K562 (cell line): ENCODE measurements at regions not wholly inside any gene's neighbourhood (a gene's known extent, or its start where the extent isn't known, plus 50 kb on each side); places are given as distances from the start of the nearest gene placed in this dataset.

Experiments
- ATAC-seq: fragments of 200-7000 bp; cut with Tn5 transposase; 3 replicates; pipeline ENCODE4 v1.9.1; 2020; ENCODE audit warnings: moderate library complexity
- BruUV-seq: library from RNA; stranded (reverse); fragments of 400-500 nt; replicated peaks from 2 replicates; lab custom pipeline; 2021; lab: Mats Ljungman, UMichigan
- CTCF ChIA-PET: fragments of 300-600 bp; formaldehyde crosslinking; extraction: SDS; loops from one replicate; lab custom pipeline; 2021; ENCODE audit warnings: low intra/inter-chr PET ratio; lab: Yijun Ruan, JAX
- POLR2A ChIA-PET: fragments of 300-600, 350-650 bp; sonication (Branson Sonifier 250); formaldehyde crosslinking; extraction: SDS; loops from one replicate; lab custom pipeline; 2021; ENCODE audit warnings: antibody characterized with exemption, inconsistent platforms; lab: Yijun Ruan, JAX
- DNase-seq, 4 experiments: peaks; one replicate each; pipeline versions ENCODE4 v3.0.0 to v3.0.0-alpha.2; 2011 to 2018; ENCODE audit warnings: low spot score in 3 of 4, mixed read lengths in 3 of 4; ENCODE audit errors: extremely low read depth in 1 of 4
- FAIRE-seq: peaks from 2 replicates; lab custom pipeline; 2011; peaks lifted over from hg19 to GRCh38; lab: Jason Lieb, UNC
- H2AFZ ChIP-seq: 2 replicates; pipeline ENCODE4 v1.6.0; 2011; ENCODE audit warnings: low read depth, low read length, control low read depth, inconsistent platforms
- H3K27ac ChIP-seq: fragments of 200-600 bp; 3 replicates; pipeline ENCODE4 v1.8.0; 2011; ENCODE audit warnings: low read depth, mild to moderate bottlenecking, control low read depth, inconsistent platforms, low read length, moderate library complexity, mixed read lengths; ENCODE audit errors: extremely low read depth
- H3K27me3 ChIP-seq, 2 experiments: fragments of 300-600 bp in 1 of 2; 2 replicates in 1 of 2; 3 replicates in 1 of 2; pipeline versions ENCODE4 v1.6.0 to v1.8.0; 2011; ENCODE audit warnings: inconsistent platforms in 2 of 2, low read length in 2 of 2, mild to moderate bottlenecking in 1 of 2, mixed read lengths in 1 of 2, moderate library complexity in 1 of 2; ENCODE audit not compliant: control insufficient read depth in 2 of 2, insufficient read depth in 2 of 2
- H3K36me3 ChIP-seq: fragments of 300-600 bp; 3 replicates; pipeline ENCODE4 v1.8.0; 2011; ENCODE audit warnings: mild to moderate bottlenecking, low read length, inconsistent platforms; ENCODE audit not compliant: control insufficient read depth, insufficient read depth
- H3K4me1 ChIP-seq, 2 experiments: fragments of 200-600 bp in 1 of 2; replicated peaks in 1 of 2; 2 replicates in 1 of 2; 3 replicates in 1 of 2; pipeline versions ENCODE4 v1.5.1 to v1.8.0; 2011; ENCODE audit warnings: inconsistent platforms in 2 of 2, low read length in 2 of 2, mild to moderate bottlenecking in 1 of 2, mixed read lengths in 1 of 2, moderate library complexity in 1 of 2; ENCODE audit not compliant: control insufficient read depth in 2 of 2, insufficient read depth in 2 of 2
- H3K4me2 ChIP-seq: 2 replicates; pipeline ENCODE4 v1.6.1; 2011; ENCODE audit warnings: low read length, control low read depth, inconsistent platforms, mixed read lengths; ENCODE audit not compliant: insufficient read depth
- H3K4me3 ChIP-seq: fragments of 200-600 bp; sonication (generic), shearing (Covaris generic); 2 replicates; pipeline ENCODE4 v1.5.1; 2016; ENCODE audit warnings: control low read depth, inconsistent platforms
- H3K79me2 ChIP-seq: fragments of 200-600 bp; 3 replicates; pipeline ENCODE4 v1.8.0; 2011; ENCODE audit warnings: low read length, inconsistent platforms; ENCODE audit not compliant: control insufficient read depth, insufficient read depth
- H3K9ac ChIP-seq, 2 experiments: 2 replicates each; pipeline versions ENCODE4 v1.6.0 to v1.6.1; 2011; ENCODE audit warnings: low read depth in 2 of 2, low read length in 2 of 2, control low read depth in 1 of 2, inconsistent platforms in 1 of 2, mild to moderate bottlenecking in 1 of 2, mixed read lengths in 1 of 2; ENCODE audit not compliant: insufficient read depth in 1 of 2
- H3K9me1 ChIP-seq: one replicate; pipeline ENCODE4 v1.6.0; 2011; ENCODE audit warnings: inconsistent platforms, mild to moderate bottlenecking, low read length, moderate library complexity; ENCODE audit not compliant: control insufficient read depth, insufficient read depth
- H3K9me3 ChIP-seq: replicated peaks from 2 replicates; pipeline ENCODE4 v1.5.1; 2011; ENCODE audit warnings: low read depth, low read length, inconsistent platforms; ENCODE audit not compliant: control insufficient read depth, insufficient read depth
- H4K20me1 ChIP-seq: replicated peaks from 2 replicates; pipeline ENCODE4 v1.6.1; 2011; ENCODE audit warnings: low read length, inconsistent platforms, mixed read lengths; ENCODE audit not compliant: control insufficient read depth, insufficient read depth
- SMARCA5 ChIP-seq: fragments of 450-650 bp; IDR thresholded peaks from 2 replicates; pipeline ENCODE4 v1.6.1; 2016
- YY1 ChIP-seq, 3 experiments: IDR thresholded peaks; 2 replicates each; pipeline ENCODE4 v1.6.1; 2011; ENCODE audit warnings: low read length in 2 of 3, mild to moderate bottlenecking in 2 of 3, moderate library complexity in 2 of 3, borderline replicate concordance in 1 of 3, control low read depth in 1 of 3, low read depth in 1 of 3; ENCODE audit not compliant: insufficient read depth in 3 of 3, insufficient replicate concordance in 2 of 3, control insufficient read depth in 1 of 3, insufficient read length in 1 of 3; ENCODE audit errors: extremely low read depth in 1 of 3
- ZNF324 ChIP-seq: fragments of 250-450 bp; sonication (Bioruptor Pico); IDR thresholded peaks from 2 replicates; pipeline ENCODE4 v1.4.0; 2020; ENCODE audit warnings: mild to moderate bottlenecking
- WGBS: fragments of 100-300 bp; shearing (Covaris generic); methylation state at CpG from one replicate; pipeline ENCODE4 v1.1.6; 2016; ENCODE audit warnings: low coverage, mixed read lengths; ENCODE audit not compliant: insufficient coverage; ENCODE audit errors: missing lambda C conversion rate; 5-methylcytosine and 5-hydroxymethylcytosine counted together
- in situ Hi-C: fragments of 300-500 bp; cut with MboI; formaldehyde crosslinking; loops from 4 replicates; pipeline ENCODE4 v1.15.0; 2018; ENCODE audit warnings: inconsistent platforms, mixed read lengths
- intact Hi-C: fragments of 100-400 bp; cut with micrococcal nuclease; formaldehyde crosslinking; loops from 2 replicates; pipeline ENCODE4 v1.14.2; 2022
- TF ChIP-seq, protein P1 (sequence below): fragments of 450-650 bp; formaldehyde crosslinking; IDR thresholded peaks from 2 replicates; pipeline ENCODE4 v1.4.0; 2020; ENCODE audit warnings: mild to moderate bottlenecking

DNA sequence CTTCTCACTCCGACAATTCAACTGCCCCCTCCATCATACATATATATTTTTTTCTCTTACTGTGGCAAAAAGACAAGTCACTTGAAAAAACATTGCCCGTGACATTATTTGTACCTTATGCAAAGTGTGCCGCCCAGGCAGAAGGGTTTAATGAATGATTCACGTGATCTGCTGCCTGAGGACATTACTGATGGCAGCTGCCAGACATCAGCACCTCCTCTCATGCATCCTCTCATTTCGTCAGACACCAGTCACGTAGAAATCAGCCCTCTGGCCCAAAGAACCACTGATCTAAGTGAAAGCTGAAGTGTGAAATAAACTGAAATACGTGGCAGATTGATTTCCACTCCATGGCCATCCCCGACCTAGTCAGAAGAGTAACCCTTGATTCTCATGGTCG is 218.8 kb upstream of the PDE10A start:
- H3K4me1 ChIP-seq, result no peaks in the 10 kb centered on the region
- TF ChIP-seq YY1 (IDR thresholded peaks at IDR 0.05; ENCODE audit: borderline replicate concordance in 1 of 3, control insufficient read depth in 1 of 3, extremely low read depth in 1 of 3, insufficient read depth in 3 of 3, insufficient read length in 1 of 3, insufficient replicate concordance in 2 of 3, low read depth in 1 of 3, low read length in 2 of 3) (no peak), ZNF324 (CRISPR knock-in tag) (no peak), SMARCA5 (no peak)
- TF ChIP-seq, protein P1, sequence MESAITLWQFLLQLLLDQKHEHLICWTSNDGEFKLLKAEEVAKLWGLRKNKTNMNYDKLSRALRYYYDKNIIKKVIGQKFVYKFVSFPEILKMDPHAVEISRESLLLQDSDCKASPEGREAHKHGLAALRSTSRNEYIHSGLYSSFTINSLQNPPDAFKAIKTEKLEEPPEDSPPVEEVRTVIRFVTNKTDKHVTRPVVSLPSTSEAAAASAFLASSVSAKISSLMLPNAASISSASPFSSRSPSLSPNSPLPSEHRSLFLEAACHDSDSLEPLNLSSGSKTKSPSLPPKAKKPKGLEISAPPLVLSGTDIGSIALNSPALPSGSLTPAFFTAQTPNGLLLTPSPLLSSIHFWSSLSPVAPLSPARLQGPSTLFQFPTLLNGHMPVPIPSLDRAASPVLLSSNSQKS (CRISPR knock-in tag), result no peak
- H3K9me1 ChIP-seq, result no peaks in the 10 kb centered on the region
- intact Hi-C loops (no loop called here), in situ Hi-C loops (loop anchor here (25.0 kb wide), 1 partner anchor 1455 kb away; the partner anchor contains the start of gene TTLL2)
- DNase-seq (no peak), FAIRE-seq (no peak), ATAC-seq (no peak)
- H3K4me3 ChIP-seq, result no peak overlapping the region
- WGBS, result under 1% methylated on average over 9 of the region's 9 CpGs
- POLR2A ChIA-PET, result no interaction called here
- no peak overlapping the region for H3K27ac ChIP-seq
- no peaks in the 10 kb centered on the region for H3K36me3 ChIP-seq
- no peak overlapping the region for H3K9ac ChIP-seq
- no peak overlapping the region for H3K4me2 ChIP-seq
- no peaks in the 10 kb centered on the region for H3K9me3 ChIP-seq
- H2AFZ ChIP-seq, result no peak overlapping the region
- no peaks in the 10 kb centered on the region for H4K20me1 ChIP-seq
- CTCF ChIA-PET, result interaction anchor here (1.4 kb wide), 1 partner anchor 224 kb away, joined by 3 read pairs; no protein-coding TSS in a partner anchor
- H3K79me2 ChIP-seq, result no peaks in the 10 kb centered on the region
- no TSS peak for BruUV-seq
- no peaks in the 10 kb centered on the region; a peak in 1 of 5 replicates for H3K27me3 ChIP-seq
